ENCODE measurements at regions not wholly inside any gene's neighbourhood (a gene's known extent, or its start where the extent isn't known, plus 50 kb on each side); places are given as distances from the start of the nearest gene placed in this dataset.

DNA sequence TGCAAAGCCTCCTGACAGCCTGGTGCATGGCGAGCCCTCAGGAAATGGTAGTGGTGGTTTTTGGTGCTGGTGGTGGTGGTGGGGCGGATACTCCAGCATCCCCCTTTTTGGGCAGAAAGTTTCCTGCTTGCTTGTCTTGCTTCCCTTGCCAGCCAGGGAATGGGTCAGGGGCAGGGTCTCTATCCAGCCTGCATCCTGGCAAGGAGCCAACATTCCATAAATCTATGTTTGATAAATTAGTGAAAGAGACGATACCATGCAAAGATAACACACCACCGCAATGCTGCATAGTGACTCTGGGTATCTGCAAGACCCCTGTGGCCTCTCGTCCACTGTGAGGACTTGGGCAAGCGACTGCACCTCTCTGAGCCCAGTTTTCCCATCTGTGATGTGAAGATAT is 246.2 kb downstream of the LRFN2 start:
- no peaks in the 10 kb centered on the region for H3K36me3 ChIP-seq
- H3K9me3 ChIP-seq = no peaks in the 10 kb centered on the region
- H3K4me1 ChIP-seq = no peaks in the 10 kb centered on the region
- TF ChIP-seq, protein P1, sequence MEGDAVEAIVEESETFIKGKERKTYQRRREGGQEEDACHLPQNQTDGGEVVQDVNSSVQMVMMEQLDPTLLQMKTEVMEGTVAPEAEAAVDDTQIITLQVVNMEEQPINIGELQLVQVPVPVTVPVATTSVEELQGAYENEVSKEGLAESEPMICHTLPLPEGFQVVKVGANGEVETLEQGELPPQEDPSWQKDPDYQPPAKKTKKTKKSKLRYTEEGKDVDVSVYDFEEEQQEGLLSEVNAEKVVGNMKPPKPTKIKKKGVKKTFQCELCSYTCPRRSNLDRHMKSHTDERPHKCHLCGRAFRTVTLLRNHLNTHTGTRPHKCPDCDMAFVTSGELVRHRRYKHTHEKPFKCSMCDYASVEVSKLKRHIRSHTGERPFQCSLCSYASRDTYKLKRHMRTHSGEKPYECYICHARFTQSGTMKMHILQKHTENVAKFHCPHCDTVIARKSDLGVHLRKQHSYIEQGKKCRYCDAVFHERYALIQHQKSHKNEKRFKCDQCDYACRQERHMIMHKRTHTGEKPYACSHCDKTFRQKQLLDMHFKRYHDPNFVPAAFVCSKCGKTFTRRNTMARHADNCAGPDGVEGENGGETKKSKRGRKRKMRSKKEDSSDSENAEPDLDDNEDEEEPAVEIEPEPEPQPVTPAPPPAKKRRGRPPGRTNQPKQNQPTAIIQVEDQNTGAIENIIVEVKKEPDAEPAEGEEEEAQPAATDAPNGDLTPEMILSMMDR (IDR thresholded peaks at IDR 0.05) = no peak
- peaks cover 0 to 37% of the 10 kb centered on the region in 2 donors for H3K27me3 ChIP-seq
- intact Hi-C loops (cut with DNase I; ENCODE audit: low total_unique reads) = no loop called here
- DNase-seq = no peak
- H3K4me3 ChIP-seq = no peak overlapping the region
- no peak overlapping the region for H3K27ac ChIP-seq

DNA sequence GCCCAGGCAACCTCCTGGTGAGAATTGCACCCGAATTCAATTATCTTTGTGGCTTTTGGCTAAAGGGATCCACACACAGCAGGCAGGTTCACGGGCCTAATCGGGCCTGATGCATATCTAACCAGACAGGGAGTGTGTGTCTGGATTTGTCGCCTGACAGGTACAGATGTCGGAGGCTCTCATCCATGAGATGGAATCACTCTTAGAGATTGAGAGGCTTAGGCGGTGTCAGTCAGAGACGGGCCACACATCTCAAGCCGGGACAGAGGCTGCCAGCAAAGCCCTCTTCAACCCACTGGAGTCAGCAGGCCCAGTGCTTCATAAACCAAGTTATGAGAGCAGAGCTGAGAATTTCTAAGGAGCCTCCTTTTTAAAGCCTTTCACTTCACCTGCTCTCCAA is 247.0 kb downstream of the LRFN2 start:
- TF ChIP-seq, protein P1 (IDR thresholded peaks at IDR 0.05) = no peak
- Histone ChIP-seq H3K4me3 (no peak overlapping the region), H3K9me3 (no peaks in the 10 kb centered on the region), H3K4me1 (no peaks in the 10 kb centered on the region), H3K27ac (no peak overlapping the region), H3K36me3 (no peaks in the 10 kb centered on the region), H3K27me3 (peaks cover 0 to 38% of the 10 kb centered on the region in 2 donors)
- intact Hi-C loops (cut with DNase I; ENCODE audit: low total_unique reads) = no loop called here
- DNase-seq = no peak

DNA sequence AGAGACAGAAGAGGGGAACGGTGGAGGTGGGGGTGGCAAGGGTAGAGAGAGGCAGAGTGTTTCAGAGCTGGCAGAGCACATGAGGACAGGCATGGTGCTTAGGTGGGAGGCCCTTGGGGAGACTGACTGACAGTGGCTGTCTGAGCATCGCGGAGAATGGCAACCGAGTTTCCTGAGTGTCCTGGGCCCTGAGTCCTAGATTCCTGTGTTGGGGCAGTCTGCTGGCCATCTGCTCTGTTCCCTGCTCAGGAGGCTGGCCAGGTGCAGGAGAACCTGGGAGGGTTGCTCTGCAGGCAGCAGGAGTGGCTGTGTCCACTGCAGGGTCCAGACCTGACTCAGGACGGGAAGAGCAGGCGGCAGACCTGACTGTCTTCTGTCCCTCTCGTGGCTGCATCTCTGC is 248.9 kb downstream of the LRFN2 start:
- intact Hi-C loops (cut with DNase I; ENCODE audit: low total_unique reads) = no loop called here
- Histone ChIP-seq H3K9me3 (no peaks in the 10 kb centered on the region), H3K27ac (no peak overlapping the region), H3K4me3 (no peak overlapping the region), H3K36me3 (no peaks in the 10 kb centered on the region), H3K27me3 (peaks cover 0 to 54% of the 10 kb centered on the region in 2 donors), H3K4me1 (no peaks in the 10 kb centered on the region)
- DNase-seq = no peak
- TF ChIP-seq, protein P1 (IDR thresholded peaks at IDR 0.05) = no peak

DNA sequence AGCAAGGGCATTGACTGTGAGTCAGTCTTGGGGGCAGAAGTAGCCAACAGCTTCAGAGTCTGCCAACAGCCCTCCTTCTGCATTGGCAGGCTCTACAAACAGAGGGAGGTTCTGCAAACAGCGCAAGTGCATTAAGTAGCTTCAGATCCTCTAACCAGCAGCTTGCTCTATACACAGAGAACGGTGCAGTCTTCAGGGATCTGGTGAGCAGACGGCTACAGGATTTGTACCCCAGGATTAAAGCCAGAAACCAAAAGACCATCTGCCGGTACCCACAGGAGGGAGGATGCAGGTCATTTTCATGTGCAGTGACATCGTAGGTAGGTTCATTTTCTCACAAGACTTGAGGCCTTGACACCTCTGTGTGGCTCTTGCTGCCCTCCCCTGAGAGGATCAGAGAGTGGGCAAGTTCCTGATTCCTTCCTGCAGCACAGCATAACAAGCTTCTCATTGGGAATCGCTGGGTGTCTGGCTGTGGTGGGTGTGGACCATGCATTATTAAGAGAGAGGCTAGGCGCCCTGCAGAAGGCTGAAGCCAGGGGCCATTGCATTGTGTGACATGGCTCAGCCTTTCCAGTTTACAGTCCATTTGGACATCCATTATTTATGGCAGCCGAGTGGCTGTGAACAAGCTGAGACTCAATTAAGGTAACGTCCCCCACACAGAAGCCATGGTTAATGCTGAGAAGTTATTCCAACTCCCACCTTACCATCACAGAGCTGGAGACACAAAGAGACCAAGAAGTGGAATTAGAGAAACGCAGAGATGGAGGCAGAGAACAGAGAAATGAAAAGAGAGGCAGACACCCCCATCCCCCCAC is 250.0 kb downstream of the LRFN2 start:
- no peak overlapping the region for H3K27ac ChIP-seq
- intact Hi-C loops (cut with DNase I; ENCODE audit: low total_unique reads) = no loop called here
- no peaks in the 10 kb centered on the region for H3K36me3 ChIP-seq
- TF ChIP-seq, protein P1 (IDR thresholded peaks at IDR 0.05) = no peak
- H3K4me3 ChIP-seq = no peak overlapping the region
- H3K9me3 ChIP-seq = no peaks in the 10 kb centered on the region
- no peaks in the 10 kb centered on the region for H3K4me1 ChIP-seq
- H3K27me3 ChIP-seq = peaks cover 0 to 54% of the 10 kb centered on the region in 2 donors
- no peak for DNase-seq

DNA sequence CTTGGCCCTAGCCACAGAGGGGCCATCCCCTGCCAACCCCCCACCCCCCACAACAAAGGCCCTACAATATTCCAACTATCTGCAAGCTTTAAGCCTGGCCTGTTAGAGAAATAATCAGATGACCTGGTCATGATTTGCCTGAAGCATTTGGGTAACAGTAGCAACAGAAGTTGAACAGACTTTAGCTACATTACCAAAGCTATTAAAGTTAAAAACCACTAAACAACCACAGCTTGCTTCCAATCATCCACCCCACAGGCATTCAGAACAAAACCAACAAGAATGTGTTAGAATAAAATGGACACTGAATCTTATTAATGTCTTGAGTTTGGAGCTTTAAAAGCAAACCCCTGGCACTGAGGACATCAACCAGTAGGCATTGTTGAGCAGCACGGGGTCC is 250.9 kb downstream of the LRFN2 start:
- TF ChIP-seq, protein P1 (IDR thresholded peaks at IDR 0.05) = no peak
- peaks cover 0 to 59% of the 10 kb centered on the region in 2 donors for H3K27me3 ChIP-seq
- H3K4me1 ChIP-seq = no peaks in the 10 kb centered on the region
- intact Hi-C loops (cut with DNase I; ENCODE audit: low total_unique reads) = no loop called here
- no peaks in the 10 kb centered on the region for H3K36me3 ChIP-seq
- no peak overlapping the region for H3K4me3 ChIP-seq
- no peaks in the 10 kb centered on the region for H3K9me3 ChIP-seq
- H3K27ac ChIP-seq = no peak overlapping the region
- no peak for DNase-seq

Measured in tibial artery (tissue), 4 donors.